ENCODE measurements at regions not wholly inside any gene's neighbourhood (a gene's known extent, or its start where the extent isn't known, plus 50 kb on each side); places are given as distances from the start of the nearest gene placed in this dataset.

DNA sequence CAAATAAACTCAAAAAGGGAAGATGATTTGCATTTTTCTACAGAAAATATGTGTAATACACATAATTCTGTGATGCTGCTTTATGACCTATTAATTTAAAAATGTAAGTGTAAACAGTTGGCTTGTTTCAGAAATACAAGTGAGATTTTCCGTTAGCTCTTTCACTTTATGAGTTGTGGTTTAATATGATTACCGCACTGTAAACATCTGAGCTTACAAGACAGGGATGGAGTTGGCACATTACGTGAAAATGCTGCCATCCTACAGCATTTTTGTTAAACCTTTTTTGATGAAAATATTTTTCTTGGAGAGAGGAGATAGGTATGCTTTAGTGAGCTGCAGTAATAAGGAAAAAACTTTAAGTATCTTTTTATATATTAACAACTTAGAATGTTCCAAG, 426.8 kb upstream of the ADAMTS5 start:
- Histone ChIP-seq H3K4me3 (no peak overlapping the region), H3K36me3 (no peaks in the 10 kb centered on the region), H3K27ac (no peak overlapping the region), H3K9me3 (no peaks in the 10 kb centered on the region), H3K4me1 (no peaks in the 10 kb centered on the region), H3K27me3 (no peaks in the 10 kb centered on the region)
- DNase-seq = no peak
- no peak for TF ChIP-seq CTCF (IDR thresholded peaks at IDR 0.05)
- TF ChIP-seq POLR2A (IDR thresholded peaks at IDR 0.05) = no peak
- intact Hi-C loops (cut with DNase I) = no loop called here
- WGBS, 2 donors = 74 to 87% methylated on average over 3 of the region's 3 CpGs

DNA sequence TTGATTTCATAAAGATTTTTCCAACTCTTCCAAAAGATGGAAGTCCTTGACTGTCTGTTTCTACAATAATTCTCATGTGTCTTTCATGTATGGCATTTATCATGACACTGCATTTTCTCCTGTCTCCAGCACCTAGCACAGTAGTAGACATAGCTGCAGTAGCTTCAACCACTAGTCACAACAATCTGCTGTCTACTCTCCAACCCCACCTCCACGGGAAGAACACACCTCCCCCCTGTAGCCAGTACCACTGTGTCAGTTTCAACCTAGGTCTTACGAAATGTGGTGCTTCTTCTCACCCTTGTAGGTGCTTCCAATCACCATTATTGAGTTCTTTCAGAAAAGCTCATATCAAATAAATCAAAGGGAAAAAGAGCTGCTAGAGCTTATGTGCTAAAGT, 425.1 kb upstream of the ADAMTS5 start:
- Histone ChIP-seq H3K36me3 (no peaks in the 10 kb centered on the region), H3K27ac (no peak overlapping the region), H3K4me1 (no peaks in the 10 kb centered on the region), H3K4me3 (no peak overlapping the region), H3K27me3 (no peaks in the 10 kb centered on the region), H3K9me3 (no peaks in the 10 kb centered on the region)
- 63 to 73% methylated on average over 2 of the region's 2 CpGs for WGBS, 2 donors
- TF ChIP-seq CTCF (IDR thresholded peaks at IDR 0.05) (no peak), POLR2A (IDR thresholded peaks at IDR 0.05) (no peak)
- intact Hi-C loops (cut with DNase I) = no loop called here
- DNase-seq = no peak

DNA sequence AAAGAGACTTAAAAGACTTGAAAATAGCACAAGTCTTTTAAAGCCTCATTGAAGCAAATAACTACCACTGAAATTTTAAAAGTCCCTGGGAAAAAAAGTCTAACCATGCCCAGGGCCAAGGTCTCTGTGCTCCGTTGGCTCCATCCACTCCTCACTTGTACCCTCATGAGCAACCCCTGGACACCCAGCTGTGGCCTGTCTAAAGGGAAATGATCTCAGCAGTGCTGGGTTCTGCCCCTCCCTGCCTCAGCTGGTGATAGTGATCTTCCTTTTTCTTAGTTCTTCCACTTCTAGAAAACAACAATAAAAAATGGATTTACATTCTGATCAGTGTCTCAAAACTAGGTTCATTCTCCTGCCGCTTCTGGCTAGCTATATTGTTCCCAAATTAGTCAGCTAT, 423.5 kb upstream of the ADAMTS5 start:
- 64 to 88% methylated on average over 2 of the region's 2 CpGs for WGBS, 2 donors
- no peaks in the 10 kb centered on the region for H3K27me3 ChIP-seq
- intact Hi-C loops (cut with DNase I) = no loop called here
- no peak for TF ChIP-seq POLR2A (IDR thresholded peaks at IDR 0.05)
- no peak for TF ChIP-seq CTCF (IDR thresholded peaks at IDR 0.05)
- H3K9me3 ChIP-seq = peaks cover 0 to 1% (median 0%) of the 10 kb centered on the region in 3 donors
- DNase-seq = no peak
- no peak overlapping the region for H3K27ac ChIP-seq
- no peaks in the 10 kb centered on the region for H3K4me1 ChIP-seq
- H3K36me3 ChIP-seq = no peaks in the 10 kb centered on the region
- H3K4me3 ChIP-seq = no peak overlapping the region

DNA sequence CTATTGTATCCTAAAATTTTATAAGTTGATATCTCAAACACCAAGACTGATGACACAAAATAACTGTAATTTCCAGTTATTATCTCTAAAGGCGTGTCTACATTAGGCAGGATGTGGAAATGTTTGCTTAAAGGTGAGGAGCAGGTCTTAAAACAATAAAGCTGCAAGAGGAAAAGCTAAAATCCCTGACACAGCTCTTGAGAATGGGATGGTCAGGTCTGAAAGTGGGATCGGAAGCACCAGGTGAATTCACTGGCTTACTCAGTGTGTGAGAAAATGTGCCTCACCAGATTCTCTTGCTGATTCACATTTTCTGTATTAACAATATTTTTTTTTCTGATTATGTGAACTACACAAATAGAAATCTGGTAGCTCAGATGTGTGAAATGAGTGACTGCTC, 421.9 kb upstream of the ADAMTS5 start:
- Histone ChIP-seq H3K4me1 (no peaks in the 10 kb centered on the region), H3K27ac (no peak overlapping the region), H3K9me3 (peaks cover 0 to 7% (median 0%) of the 10 kb centered on the region in 3 donors), H3K36me3 (no peaks in the 10 kb centered on the region), H3K27me3 (no peaks in the 10 kb centered on the region), H3K4me3 (no peak overlapping the region)
- TF ChIP-seq CTCF (IDR thresholded peaks at IDR 0.05) (no peak), POLR2A (IDR thresholded peaks at IDR 0.05) (no peak)
- no peak for DNase-seq
- intact Hi-C loops (cut with DNase I) = no loop called here
- 44 to 78% methylated on average over 2 of the region's 2 CpGs for WGBS, 2 donors

GRCh38 chr21:27382404-27382803, 415.5 kb upstream of the ADAMTS5 start:
- H3K27ac ChIP-seq = no peak overlapping the region
- DNase-seq = no peak
- intact Hi-C loops (cut with DNase I) = no loop called here
- H3K4me1 ChIP-seq = no peaks in the 10 kb centered on the region
- 34 to 54% methylated on average over 4 of the region's 4 CpGs for WGBS, 2 donors
- no peaks in the 10 kb centered on the region for H3K27me3 ChIP-seq
- no peak for TF ChIP-seq CTCF (IDR thresholded peaks at IDR 0.05)
- H3K9me3 ChIP-seq = peaks cover 0 to 7% (median 0%) of the 10 kb centered on the region in 3 donors
- no peaks in the 10 kb centered on the region for H3K36me3 ChIP-seq
- no peak overlapping the region for H3K4me3 ChIP-seq
